ENCODE measurements at regions not wholly inside any gene's neighbourhood (a gene's known extent, or its start where the extent isn't known, plus 50 kb on each side); places are given as distances from the start of the nearest gene placed in this dataset.

DNA sequence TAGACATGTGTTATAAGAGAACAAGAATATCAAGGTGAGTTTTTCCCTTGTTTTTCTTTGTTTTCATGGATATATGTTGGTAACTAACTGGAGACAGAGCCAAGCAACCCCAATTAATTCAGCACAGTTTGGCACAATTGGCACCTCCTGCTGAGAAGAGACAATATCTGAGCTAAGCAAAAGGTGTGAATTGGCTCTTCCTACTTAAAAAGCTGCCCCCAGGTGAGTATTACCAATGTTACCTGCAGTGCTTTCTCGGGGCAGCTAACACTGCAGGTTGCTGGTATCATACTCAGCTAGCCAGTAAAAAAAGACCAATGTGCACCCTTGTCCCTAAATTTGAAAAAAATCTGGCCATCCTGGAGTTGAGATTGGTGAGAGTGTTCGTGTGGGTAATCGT, 871.2 kb upstream of the TENM3 start:
- no peaks in the 10 kb centered on the region for H3K36me3 ChIP-seq
- WGBS, 2 donors, result 60 to 61% methylated on average over 3 of the region's 3 CpGs
- no peak overlapping the region for H3K4me3 ChIP-seq
- ATAC-seq (no peak), DNase-seq (no peak)
- no peaks in the 10 kb centered on the region for H3K4me1 ChIP-seq
- H3K27me3 ChIP-seq, result no peaks in the 10 kb centered on the region
- TF ChIP-seq, protein P1, sequence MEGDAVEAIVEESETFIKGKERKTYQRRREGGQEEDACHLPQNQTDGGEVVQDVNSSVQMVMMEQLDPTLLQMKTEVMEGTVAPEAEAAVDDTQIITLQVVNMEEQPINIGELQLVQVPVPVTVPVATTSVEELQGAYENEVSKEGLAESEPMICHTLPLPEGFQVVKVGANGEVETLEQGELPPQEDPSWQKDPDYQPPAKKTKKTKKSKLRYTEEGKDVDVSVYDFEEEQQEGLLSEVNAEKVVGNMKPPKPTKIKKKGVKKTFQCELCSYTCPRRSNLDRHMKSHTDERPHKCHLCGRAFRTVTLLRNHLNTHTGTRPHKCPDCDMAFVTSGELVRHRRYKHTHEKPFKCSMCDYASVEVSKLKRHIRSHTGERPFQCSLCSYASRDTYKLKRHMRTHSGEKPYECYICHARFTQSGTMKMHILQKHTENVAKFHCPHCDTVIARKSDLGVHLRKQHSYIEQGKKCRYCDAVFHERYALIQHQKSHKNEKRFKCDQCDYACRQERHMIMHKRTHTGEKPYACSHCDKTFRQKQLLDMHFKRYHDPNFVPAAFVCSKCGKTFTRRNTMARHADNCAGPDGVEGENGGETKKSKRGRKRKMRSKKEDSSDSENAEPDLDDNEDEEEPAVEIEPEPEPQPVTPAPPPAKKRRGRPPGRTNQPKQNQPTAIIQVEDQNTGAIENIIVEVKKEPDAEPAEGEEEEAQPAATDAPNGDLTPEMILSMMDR (IDR thresholded peaks at IDR 0.05), result no peak
- intact Hi-C loops (cut with DNase I), result no loop called here
- peaks cover 0 to 5% (median 0%) of the 10 kb centered on the region in 11 donors for H3K9me3 ChIP-seq
- no peak overlapping the region for H3K27ac ChIP-seq

DNA sequence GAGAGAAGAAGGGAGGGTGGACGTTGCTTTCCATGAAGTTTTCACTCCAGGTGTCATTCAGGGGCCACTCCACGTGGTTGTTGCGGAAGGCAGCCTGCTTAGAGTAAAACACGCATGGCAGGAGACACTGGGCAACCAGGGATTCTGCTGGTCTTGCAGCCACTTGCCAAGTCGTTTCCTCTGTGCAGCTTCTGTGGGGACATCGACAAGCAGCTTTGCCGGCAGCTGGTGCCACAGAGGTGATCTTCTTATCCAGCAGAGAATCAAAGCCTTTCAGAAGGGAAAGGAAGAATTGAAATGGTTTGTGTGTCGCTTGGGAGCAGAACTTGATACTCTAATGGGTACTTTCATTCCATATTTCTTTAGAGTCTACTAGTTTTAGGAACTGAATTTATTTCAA, 867.1 kb upstream of the TENM3 start:
- no peaks in the 10 kb centered on the region for H3K36me3 ChIP-seq
- intact Hi-C loops (cut with DNase I), result no loop called here
- H3K27me3 ChIP-seq, result no peaks in the 10 kb centered on the region
- peaks cover 0 to 5% (median 0%) of the 10 kb centered on the region in 11 donors for H3K9me3 ChIP-seq
- TF ChIP-seq, protein P1 (IDR thresholded peaks at IDR 0.05), result no peak
- H3K27ac ChIP-seq, result no peak overlapping the region
- ATAC-seq (no peak), DNase-seq (no peak)
- no peak overlapping the region for H3K4me3 ChIP-seq
- H3K4me1 ChIP-seq, result no peaks in the 10 kb centered on the region
- 67 to 79% methylated on average over 8 of the region's 8 CpGs for WGBS, 2 donors

DNA sequence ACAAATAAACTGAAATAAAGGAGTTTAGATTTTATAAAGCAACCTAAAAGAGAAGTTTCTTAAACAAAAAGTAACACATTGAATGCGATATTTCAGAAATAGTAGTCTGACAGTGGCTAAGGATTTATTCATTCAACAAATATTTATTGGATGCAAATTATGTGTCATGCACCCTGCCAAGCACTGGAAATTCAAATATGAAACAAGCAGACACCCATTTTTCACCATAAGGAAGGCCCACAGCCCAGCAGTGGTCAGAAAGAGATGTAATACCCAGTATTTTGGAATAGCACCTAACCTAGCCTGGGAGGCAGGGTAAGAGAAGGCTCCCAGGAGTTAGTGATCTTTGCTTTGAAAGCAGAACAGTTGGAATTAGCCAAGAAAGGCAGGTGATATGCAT, 855.1 kb upstream of the TENM3 start:
- WGBS, 2 donors, result 84 to 86% methylated on average over 1 of the region's 1 CpG

DNA sequence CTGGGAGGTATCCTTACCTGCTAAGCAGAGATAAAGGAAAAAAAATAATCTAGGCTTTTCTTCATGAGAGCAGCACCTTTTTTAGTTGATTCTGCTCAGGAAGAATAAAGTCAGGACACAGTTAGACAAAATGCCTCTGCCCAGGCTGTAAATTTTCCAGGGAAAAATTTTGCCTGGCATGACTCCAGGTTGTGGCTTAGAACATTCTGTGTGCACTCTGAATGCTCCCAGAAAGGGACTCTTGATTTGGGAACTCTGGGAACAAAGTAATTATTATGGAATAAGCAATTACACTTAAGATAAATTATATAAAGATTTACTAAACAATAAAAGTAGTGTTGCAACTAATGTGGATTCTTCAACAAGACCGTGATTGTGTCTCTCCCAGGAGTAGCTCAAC, 826.2 kb upstream of the TENM3 start:
- Histone ChIP-seq H3K9me3 (peaks cover 0 to 11% (median 0%) of the 10 kb centered on the region in 11 donors), H3K4me3 (no peak overlapping the region), H3K27me3 (no peaks in the 10 kb centered on the region), H3K27ac (no peak overlapping the region), H3K4me1 (peaks cover 0 to 4% (median 0%) of the 10 kb centered on the region in 9 donors), H3K36me3 (no peaks in the 10 kb centered on the region)
- no peak for ATAC-seq
- DNase-seq, result no peak
- WGBS, 2 donors, result 63 to 77% methylated on average over 1 of the region's 1 CpG
- TF ChIP-seq, protein P1 (IDR thresholded peaks at IDR 0.05), result no peak
- intact Hi-C loops (cut with DNase I), result no loop called here

More for the DNA sequence above, 855.1 kb upstream of the TENM3 start:
- TF ChIP-seq, protein P1 (IDR thresholded peaks at IDR 0.05), result no peak
- Histone ChIP-seq H3K27ac (no peak overlapping the region), H3K4me3 (no peak overlapping the region), H3K36me3 (no peaks in the 10 kb centered on the region), H3K27me3 (no peaks in the 10 kb centered on the region), H3K4me1 (peaks cover 0 to 4% (median 0%) of the 10 kb centered on the region in 9 donors), H3K9me3 (no peaks in the 10 kb centered on the region)
- no peak for ATAC-seq
- intact Hi-C loops (cut with DNase I), result no loop called here
- DNase-seq, result no peak
